GM21447 (cell line): ENCODE measurements at regions not wholly inside any gene's neighbourhood (a gene's known extent, or its start where the extent isn't known, plus 50 kb on each side); places are given as distances from the start of the nearest gene placed in this dataset.
A peak's percentile ranks its signal among the peaks of the same experiment; 100 is the strongest.

Experiments used
- ATAC-seq: cut with Tn5 transposase; IDR thresholded peaks from one replicate; pipeline ENCODE4 v1.9.1; 2021; ENCODE audit not compliant: unreplicated experiment

DNA sequence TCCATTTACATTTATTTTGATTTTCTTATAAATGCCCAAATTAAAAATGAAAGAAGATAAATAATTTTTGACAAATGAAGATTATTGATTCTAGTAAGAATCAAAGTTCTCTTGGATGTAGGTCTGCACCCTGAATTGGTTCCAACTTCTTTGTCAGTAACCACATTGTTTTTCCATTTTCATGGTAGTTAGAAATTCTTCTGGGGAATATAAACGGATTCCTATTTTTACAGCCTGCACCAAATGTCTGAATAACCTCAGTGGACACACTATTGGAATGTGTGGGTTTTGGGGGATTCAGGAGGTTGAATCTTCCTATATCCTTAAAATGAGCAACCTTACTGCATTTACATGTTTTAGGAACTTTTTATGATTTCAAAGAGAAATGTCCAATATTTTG is 1085.3 kb upstream of the MAP3K7 start:
- no peak for ATAC-seq

DNA sequence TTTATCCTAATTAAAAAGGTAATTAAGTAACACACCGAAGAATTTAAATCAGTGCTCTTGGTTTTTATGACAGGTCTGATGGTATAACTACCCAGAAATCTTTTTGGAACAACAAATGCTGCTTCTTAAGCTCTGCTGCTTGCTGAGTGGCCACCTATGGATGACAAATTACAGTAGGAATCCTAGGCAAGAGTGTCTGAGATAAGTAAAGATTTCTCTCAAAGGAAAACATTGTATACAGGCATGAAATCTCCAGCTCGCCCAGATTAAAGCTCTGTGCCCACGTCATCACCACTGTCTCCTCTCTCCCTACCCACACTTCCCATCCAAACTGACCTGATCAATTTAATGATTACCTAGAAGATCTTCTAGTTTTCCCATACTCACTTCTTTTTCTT is 1083.0 kb upstream of the MAP3K7 start:
- no peak for ATAC-seq

DNA sequence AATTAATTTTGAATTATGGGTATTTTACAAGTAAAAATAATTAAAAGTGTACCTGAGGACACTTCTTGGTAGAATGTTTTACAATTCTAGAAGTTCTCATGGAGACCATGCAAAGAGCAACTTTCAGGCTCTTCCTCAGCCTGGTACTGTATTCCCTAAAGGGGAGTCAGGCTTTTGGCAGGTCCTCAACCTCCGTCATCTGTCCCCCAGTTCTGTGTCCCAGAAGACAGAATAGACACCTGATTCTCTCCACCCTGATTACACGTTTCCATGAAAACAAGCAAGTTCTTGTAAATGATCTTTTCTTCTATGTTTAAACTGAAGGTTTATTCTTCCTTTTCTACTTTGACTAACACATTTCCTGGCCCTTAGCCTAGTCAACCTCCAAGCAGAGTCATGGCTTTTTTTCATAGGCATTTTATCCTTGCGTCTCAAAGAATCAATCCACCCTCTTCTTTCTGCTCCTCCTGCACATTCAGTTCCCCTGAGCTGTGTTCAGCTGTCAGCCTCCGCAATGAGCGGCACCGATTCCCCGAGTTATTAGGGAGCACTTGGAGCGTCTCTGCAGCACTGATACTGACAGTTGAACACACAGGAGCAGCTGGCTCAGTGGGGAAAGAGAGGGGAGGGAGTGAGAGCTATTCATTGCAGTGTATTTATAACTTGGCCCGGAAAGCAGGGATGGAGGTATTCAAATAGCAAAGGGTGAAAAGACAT is 1082.4 kb upstream of the MAP3K7 start:
- no peak for ATAC-seq

DNA sequence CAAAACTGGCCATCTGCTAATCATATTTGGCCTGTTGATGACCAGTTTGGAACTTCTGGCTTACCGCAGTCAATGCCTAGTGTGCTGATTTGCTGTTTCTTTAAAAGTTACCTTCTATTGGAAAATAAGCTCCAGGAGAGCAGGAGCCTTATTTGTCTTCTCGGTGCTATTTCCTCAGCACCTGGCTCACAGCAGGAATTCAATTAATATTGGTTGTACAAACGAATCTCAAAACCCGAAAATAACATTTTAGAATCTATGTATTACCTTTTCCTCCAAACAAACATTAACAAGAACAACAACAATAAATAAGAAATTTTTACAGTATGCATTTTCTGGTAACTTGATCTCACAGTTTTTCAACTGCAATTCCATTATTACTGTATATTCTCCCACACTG is 1080.7 kb upstream of the MAP3K7 start:
- no peak for ATAC-seq

DNA sequence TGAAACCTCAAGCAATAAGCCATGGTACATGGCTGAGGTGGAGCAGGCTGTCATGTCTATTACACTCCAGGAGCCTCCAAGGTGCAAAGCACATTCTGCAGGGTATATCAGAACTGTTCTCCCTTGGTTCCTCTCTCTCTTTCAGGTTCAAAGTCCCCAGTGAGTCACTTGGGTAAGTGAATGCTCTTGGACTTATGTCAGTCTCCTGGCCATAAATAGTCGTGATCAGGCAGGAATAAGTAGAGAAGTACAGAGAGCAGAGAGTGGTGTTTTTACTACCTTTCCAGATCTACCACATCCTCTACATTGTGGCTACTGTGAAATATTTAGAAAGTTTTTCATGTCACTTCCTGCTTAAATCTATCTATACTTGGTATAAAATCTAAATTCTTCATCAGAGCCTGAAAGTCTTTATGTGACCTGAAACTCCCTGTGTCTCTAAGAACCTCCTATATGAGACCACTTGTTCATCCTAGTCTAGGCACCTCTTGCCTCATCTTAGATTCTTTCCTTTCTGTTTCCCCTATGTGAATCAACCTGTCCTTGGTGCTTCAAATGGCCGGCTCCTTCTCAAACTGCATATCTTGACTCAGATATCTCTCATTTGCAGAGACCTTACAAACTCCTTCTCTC is 1077.6 kb upstream of the MAP3K7 start:
- ATAC-seq = peak; percentile 45

DNA sequence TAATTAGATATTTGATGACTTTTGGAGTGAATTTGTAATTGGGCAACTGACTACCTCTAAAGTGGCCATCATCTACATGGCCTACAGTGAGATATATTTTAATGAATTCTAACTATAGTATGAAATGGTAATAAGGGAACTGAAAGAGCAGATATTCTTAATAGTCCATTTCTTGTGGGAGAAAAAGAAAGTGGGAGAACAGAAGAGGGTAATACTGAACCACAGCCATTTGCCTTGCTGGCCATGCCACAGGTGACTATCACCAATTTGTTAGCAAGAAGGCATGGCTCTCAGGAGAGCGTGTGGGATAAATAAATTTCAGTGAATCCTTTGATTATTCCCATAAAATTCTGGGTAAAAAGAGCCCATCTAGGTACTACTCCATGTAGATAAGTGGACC is 1074.0 kb upstream of the MAP3K7 start:
- ATAC-seq = no peak

DNA sequence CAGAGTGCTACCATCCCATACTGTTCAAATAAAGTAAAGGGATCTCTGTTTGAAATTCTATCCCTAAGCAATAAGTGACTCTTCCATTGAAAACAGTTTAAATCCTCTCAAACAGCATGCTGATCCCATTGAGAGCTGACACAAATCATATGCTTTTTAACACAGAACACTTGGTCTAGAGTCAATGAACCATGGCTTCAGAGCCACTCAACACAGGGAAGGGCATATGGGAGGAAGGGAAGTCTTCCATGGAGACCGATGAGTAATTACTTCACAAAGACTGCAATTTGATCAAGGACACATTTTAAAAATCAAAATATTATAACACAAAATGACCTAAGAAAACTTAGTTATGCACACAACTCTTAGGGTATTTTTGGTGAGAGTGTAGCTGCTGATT is 1073.0 kb upstream of the MAP3K7 start:
- ATAC-seq = no peak

DNA sequence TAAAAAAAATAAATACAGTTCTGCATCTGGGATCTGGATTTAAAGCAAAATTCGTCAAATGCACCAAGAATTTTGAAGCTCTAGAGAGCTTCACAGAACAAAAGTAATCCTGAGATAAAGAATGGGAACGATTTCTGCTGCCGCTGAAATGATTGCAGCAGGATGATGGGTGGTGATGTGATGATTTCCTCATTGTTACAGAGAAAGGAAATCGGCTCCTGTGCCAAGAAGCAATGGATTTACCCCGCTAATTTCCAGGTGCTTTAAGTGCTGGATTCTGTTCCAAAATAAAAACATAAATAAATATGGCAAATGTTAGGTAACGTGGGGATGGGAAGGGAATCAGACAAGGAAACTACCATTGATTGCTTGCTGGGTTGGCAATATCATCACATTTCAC is 1067.9 kb upstream of the MAP3K7 start:
- no peak for ATAC-seq

DNA sequence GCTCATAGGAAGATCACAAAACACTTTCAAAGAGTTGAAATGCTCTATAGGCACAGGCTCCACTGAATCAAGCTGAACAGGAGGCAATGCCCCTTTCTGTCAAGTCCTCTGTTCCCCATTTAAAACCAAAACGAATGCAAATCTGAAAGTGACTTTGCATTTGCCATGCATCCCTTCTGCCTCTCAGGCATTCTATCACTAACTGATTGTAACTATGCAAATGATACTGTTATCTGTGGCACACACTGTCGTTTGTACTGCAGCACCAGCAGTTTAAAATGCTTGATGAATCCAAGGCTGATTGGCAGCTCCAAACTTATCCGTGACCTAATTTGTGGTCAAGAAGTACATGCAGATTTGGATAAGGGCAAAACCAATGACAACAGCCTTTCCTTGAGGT is 1067.5 kb upstream of the MAP3K7 start:
- no peak for ATAC-seq

DNA sequence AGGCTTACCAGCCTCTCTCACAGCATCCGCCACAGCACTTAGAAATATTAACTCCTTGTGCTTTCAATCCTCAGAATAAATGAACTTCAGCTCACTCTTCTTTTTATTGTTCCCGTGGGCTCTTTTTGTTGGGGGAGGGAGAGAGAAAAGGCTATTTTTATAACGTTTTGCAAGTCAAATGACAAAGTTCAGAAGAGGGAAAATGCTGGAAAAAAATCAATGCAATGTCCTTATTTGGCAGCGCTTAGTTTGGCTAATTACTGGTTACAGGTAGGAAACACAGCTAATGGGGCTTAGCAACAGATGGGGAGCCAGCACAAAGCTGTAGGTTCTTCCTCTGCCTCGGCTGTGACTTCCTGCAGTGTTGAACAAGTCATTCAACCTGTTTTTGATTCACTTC is 1067.0 kb upstream of the MAP3K7 start:
- ATAC-seq = no peak

DNA sequence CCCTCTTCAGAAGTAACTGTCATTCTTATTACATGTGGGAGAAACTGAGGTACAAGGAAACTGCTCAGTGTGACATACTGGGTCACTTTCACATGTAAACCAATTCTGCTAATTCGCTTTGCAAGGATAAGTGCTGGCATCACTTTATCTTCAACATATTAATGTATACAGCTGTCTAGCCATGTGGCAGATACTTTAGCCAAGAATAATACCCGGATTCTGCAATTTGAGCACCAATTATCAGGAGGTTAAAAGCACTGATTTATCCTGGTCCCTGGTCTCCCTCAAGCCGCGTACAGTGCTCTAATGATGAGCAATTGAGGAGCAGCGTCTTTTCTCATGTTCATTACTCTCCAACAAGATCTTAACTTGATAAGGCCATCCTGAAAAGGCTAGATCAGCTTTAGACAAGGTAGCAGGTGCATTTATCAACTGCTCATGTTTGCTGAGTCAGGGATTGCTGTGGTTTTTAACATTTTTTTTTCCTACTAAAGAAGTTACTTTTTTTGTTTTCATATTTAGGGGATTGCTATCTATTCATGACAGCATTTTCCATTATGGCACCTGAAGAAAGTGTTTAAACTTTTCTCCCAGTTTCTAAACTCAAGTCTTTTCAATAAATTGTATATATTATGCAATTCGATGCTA is 1066.3 kb upstream of the MAP3K7 start:
- no peak for ATAC-seq

DNA sequence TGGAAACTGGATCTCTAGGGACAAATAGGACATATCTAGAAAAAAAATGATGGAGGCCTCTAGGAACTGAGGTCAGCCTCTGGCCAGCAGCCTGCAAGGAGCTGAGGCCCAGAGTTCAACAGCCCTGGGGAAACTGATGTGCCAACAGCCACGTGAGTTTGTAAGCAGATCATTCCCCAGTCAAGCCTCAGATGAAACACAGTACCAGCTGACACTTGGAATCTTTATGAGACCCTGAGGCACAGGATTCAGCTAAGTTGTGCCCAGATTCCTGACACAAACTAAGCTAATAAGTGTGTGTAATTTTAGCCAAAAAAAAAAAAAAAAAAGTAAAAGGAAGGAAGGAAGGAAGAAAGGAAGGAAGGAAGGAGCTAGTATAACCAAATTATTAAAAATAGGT is 1059.8 kb upstream of the MAP3K7 start:
- no peak for ATAC-seq

DNA sequence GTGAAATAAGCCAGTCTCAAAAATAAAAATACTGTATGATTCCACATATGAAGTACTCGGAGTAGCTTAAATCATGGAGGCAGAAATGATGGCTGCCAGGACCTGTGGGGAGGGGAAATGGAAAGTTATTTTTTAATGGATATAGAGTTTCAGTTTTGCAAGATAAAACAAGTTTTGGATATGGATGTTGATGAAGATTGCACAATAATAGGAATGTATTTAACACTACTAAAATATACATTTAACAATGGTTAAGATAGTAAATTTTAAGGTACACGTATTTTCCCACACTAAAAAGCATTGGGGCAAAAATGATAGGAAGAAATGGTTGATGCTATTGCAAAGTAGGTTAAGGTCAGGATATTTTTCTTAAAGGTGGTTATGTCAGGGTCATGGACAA is 1058.9 kb upstream of the MAP3K7 start:
- ATAC-seq = no peak

DNA sequence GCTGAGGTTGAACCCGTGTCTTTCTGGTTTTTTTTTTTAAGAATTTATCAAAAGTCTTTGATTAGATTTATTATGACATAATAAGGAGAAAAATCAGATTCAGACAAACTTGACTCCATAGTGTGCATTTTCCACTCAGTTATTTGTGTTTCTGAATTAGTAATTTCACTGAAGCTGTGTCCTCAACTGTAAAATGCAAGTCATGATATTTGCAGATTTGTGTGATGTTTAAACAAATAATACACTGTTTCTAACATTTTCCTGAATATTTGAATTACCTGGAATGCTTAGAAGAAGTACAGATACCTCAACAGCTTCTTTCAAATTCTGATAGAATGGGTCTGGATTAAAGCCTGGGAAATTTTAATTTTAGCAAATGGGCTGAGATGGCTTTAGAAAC is 1050.3 kb upstream of the MAP3K7 start:
- ATAC-seq = no peak

DNA sequence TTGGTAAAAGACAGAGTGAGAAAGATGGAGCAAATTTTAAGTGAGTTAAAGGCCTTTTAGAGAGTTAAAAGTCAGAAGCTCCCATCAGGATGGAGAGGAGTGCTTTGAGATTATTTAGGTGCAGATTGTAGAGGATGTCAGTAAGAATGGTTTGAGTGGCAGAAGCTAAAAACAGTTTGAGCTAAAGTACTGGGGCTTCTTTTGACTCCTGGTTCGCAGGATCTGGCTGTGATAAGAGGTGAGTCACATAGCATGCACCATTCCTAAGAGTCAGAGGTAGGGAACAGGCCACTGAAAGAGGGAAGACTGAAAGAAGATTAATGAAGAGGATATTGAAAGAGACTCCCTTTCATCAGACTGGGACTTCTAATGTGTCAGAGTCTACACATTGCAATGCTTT is 1047.9 kb upstream of the MAP3K7 start:
- ATAC-seq = no peak

DNA sequence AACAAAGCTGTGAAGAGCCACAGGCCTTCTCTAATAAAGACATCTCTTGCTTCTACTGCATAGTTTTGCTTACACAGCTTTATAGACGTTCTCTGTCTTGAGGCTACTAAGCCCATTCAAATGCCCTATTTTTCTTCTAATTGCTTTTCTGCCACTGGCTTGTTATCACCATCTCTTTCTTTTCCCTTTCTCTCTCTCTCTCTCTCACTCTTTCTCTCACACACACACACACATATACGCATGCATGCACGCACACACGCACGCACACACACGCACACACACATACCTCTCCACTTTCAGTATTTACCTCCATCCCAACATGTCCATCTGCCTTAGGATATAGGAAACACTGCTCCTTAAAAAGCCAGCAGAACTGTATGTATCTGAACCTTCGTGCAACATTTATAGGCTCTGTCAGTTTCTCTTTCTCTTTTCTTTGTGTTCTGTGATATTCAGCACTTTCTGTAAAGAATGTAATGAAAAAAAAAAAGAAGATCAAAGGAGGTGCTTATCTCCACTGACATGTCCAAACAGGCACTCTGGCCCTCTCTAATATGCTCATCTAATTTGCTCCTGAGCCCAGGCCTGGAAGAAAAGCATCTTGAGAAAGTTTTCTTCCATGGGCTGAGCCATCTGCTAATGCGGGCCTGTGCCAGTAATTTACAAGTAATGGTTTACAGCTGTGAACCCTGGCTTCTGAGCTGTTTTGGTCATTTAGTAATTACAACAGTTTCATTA is 1046.7 kb upstream of the MAP3K7 start:
- no peak for ATAC-seq

DNA sequence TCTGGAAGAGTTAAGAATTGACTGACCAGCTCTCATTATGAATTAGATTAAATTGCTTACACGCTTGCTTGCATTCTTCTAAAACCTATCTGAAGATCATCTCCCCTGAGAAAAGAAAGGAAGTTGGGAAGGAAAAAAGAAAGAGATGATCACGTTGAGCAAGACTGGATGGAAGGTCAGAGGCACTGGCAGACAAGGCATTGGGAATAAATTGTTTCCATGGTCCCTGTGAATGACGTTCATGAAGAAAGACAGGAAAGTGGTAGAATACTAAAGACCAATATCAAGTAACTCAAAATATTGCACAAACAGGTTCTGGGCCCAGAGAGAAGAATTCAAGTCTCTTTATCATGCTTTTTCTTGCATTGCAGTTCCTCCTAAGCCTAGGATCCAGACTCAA is 1045.4 kb upstream of the MAP3K7 start:
- no peak for ATAC-seq

DNA sequence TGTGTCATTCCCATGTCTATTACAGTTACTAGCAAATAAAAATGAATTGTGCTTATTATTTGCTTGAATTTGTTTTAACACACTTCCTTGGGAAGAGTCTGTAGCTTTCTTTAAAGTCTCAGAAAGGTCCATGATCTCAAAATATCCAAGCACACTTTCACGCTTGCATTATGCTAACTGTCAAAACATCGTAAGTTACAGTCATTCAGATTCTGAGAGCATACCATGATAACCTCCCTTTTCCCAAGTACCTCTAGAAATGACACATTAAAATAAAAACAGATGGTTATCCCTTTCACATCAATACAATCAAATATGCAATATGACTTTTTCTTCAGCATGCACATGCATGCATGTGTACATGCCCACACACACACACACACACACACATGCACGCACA is 1044.4 kb upstream of the MAP3K7 start:
- ATAC-seq = no peak

DNA sequence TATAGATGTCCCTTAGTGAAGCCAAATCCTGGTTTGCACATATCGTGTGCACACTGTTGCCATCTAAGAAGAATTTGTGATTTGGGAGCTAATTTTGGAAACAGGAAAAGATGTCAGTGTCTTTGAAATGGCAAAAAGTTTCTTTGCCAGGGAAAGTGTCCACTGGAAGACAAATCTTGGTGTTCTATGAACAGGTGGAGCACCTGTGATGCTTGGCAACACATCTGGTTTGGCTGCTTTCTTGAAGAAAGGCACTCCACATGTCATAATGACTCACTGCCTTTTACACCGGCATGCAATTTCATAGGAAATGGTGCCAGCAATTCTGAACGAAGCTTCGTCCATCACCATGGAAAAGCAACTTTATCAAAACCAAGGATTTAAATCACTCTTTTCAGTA is 1040.0 kb upstream of the MAP3K7 start:
- no peak for ATAC-seq

DNA sequence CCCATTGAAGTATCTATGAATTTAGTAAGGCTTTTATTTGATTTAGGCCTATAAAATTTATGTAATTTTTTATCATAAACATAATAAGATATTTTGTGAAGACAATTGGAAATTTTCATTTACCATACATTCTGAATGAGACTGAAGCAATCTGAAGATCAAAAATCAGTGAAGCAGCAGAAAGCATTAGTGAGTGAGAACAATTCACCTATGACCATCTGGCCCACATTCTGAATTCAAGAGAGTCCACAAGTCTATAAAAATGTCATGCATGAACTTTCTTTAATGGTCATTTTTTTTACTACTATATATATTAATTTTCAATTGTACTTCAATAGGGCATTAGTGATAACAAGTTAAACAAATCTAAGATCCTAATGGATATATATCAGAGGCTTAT is 1026.6 kb upstream of the MAP3K7 start:
- no peak for ATAC-seq

DNA sequence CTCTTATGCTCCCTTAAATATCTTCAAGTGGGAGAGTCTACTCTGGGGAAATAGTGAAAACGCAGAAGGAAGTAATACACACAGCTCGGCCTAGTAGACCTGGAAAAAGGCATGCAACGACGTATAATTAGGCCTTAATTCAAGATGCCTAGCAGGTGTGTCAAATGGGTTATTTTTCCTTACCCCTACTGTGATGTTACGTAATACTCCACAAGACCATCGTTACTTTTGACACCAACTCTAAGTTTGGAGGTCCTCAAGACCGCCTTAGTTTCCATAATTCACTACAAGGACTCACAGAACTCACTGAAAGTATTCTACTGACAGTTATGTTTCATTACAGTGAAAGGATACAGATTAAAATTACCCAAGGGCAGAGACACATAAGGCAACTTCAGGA is 1024.3 kb upstream of the MAP3K7 start:
- ATAC-seq = no peak

DNA sequence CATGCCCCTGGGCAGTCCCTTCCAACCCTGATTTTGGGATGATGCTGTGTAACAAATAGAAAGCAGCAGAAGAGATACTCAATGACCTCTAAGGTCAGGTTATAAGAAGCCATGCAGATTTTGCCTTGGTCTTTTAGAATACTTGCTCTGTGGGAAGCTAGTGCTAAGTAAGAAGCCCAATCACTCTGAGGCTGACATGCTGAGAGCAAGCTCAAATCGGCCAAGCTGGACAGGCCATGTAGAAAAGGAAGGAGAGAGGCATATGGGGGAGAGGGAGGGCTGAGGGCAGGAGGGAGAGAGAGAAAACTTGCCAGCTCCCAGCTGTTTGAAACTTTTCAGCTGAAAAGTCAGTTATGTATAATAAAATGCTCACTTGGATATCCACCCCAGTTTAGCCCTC is 1021.6 kb upstream of the MAP3K7 start:
- no peak for ATAC-seq
